ENCODE measurements at regions not wholly inside any gene's neighbourhood (a gene's known extent, or its start where the extent isn't known, plus 50 kb on each side); places are given as distances from the start of the nearest gene placed in this dataset.

DNA sequence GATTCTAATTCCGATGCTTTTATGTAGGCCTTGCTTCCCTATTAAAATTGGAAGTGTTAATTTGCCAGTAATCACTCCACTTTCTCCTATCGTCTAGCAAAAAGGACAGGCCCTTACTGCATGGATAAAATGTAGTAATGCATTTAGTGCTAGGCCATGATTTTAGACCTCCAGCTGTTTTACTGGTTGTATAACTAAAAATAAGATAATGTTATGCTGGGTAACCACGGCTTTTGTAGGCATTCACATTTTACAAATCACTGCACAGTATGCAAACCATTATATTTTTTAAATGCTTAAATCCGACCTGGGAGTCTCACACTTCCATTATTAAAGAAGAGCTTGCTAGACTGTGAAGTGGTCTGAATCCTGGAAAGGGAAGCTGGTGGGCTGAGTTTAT, 179.5 kb downstream of the TFAP2A start:
- DNase-seq: no peak

DNA sequence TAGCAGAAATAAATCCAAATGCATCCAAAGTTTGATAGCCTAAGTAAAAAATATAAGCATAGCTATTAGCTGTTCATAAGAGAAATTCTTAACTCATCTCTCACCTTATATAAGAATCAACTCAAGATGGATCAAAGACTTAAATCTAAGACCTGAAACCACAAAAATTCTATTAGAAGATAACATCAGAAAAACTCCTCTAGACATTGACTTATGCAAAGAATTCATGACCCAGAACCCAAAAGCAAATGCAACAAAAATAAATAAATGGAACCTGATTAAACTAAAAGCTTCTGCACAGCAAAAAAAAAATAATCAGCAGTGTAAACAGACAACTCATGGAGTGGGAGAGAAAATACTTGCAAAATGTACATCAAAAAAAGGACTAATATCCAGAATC, 184.3 kb downstream of the TFAP2A start:
- no peak for DNase-seq

DNA sequence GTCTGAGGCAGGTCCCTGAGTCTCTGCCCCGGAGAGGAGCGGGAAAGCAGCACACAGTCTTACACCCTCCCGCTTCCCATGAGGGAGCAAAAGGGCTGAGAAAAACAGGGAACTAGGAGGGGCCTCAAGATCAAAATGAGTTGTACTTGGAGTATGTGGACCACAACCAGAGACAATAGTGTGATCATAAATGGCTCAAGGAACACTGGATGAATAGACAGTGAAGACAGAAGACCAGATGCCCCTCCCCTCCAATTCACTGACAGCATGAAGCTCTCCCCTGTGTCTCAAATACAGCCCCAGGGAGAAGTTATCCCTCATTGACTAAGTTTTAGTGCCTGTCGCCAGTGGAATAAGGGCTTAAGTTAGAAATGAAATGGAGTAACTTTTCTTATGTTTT, 191.0 kb downstream of the TFAP2A start:
- no peak for DNase-seq

DNA sequence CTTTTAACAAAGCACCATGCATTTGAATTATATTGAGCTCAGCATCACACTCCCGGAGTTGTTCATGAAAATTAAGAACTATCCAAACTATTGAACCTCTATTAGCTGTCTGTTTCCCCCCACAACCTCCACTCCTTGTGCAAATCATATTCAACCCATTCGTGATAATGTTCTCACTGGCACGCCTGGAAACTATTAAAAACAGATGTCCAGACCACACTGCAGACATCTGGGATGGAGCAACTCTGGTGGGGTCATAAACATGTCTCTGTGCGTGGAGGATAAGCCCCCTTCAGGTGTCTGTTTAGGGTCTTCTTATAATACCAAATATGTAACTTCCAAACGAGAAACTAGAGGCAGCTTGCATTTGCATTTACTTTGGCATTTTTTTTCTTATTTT, 193.7 kb downstream of the TFAP2A start:
- DNase-seq: no peak

DNA sequence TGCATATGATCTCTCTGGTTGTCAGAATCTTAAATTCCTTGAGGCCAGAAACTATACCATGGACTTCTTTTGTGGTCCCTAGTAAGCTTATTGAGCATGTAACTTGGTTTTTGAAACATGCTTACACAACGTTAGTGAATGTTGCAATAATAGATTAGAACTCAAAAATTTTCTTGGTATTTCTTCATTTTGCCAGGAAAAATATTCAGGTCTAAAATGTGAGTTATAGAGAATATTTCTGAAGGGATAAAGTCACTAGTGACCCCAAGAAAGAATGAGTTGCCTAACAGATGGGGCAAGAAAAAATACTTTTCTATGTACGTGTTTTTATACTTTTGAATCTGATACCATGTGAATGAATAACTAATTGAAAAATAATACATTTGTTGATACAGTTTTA, 195.4 kb downstream of the TFAP2A start:
- no peak for DNase-seq

DNA sequence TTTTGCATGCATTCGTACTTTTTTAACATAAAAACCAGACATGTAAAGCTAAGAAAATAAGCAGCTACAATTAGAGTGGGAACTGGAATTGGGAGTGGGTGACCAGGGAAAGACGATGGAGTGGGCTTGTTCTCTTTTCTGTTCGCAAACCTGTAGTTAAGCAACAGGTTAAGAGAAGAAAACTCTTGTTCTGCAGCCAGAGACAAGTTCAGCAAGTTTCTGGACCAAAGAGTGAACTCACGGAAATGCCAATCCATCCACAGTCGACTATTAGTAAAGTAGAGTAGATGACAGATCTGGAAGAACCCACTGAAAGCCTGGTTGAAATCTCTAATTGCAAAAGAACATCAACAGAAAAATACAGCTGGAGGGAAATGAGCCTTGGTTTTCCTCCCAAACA, 197.8 kb downstream of the TFAP2A start:
- no peak for DNase-seq

DNA sequence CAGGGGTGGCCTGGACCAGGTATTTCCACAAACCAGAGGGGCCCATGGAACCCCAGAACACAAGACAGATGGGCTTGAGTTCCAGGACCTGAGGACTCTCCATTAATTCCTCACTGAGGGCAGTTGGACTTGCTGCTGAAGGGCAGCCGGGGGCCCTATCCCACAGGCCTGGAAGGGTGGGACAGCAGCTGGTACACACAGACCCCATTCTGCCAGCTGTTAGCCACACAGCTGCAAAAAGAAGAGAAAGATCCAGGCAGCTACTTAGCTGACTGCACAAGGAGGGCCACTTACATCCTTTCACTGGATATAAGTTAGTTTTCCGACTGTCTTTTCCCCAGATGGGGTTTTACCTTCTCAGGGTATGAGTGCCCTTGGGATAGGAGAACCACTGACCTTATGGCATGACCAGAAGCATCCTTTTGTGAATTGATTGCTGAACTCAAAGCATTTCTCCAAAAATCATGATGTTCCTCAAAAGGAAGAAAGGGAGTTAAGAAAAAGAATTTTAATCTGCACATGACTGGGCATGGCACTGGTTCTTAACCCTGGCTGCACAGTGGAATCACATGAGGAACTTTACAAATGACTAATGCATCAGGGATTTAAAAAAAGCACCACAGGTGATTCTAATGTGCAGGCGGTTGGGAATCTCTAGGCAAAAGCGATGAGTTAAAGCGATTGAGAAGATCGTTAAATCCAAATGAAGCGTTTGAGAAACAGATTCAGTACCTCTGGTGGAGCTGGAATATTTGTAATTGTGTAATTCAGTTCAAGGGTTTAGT, 199.4 kb downstream of the TFAP2A start:
- no peak for DNase-seq

DNA sequence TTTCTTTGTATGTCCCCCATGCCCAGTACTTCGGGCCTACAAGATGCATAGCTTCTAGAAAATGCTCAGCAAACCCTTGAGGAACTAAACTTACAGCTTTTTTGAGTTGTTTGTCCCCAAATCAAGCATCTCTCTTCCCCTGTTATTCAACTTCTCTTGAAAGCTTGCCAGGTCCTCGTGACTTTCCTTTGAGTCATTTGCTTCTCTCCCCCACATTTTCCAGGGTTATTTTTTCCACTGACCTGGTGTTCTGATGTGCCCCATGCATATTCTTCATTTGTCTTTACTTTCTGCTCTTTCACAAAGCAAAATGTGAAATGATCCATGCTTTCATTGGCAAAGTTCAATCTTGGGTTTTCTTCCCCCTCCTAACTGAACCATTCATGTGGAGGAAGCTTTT, 204.8 kb downstream of the TFAP2A start:
- no peak for DNase-seq

DNA sequence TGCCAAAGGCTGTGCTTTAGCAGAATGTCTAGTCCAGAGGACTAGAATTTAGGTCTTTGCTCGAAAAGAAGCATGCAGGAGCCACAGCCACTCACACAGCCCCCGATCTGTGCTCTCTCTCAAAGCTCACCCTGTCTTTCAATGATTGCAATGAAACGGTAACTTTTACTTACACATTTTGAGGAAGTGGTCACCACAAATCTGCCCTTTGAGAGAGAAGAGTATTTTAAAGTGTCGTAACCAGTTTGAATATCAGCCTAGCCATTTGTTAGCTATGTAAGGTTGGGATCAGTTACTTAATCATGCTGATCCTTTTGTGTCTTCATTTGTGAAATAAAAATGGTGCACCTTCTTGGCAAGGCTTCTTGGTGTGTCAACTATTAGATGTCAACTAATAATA, 209.0 kb downstream of the TFAP2A start:
- DNase-seq: no peak

DNA sequence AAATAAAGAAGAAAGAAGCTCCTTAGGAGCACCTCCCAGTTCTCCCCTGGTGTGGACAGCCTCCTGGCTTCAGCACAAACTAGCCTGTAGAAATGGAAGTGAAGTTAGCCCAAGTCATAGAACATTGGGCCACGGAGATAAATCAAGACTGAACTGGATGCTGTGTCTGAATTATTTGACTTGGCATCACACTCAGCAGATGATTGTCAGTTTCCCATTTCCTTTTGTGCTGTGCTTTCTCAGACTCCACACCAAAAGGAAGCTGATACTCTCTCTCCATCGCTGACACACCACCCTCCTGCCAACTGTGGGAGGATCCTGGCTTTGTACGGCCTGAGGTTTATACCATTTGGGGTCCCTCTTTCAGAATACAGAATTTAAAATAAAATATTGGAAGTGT, 209.8 kb downstream of the TFAP2A start:
- DNase-seq: no peak

DNA sequence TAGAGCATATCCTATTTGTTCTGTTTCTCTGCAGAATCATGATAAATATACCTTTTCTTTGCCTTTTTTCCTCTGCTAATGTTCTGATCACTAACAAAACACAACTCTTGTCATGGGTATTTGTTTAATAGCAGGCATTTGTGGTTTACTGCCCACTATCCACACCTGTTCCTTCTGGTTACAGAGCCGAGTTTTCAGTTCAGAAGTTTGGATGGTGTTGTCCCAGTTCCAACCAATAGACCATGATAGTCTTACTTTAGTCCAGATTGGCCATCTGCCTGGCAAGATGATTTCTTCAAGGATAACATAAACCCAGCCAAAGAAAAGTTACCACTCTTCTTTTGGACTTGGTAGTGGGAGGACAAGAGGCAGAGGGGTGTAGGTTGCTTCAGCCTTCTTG, 211.2 kb downstream of the TFAP2A start:
- no peak for DNase-seq

DNA sequence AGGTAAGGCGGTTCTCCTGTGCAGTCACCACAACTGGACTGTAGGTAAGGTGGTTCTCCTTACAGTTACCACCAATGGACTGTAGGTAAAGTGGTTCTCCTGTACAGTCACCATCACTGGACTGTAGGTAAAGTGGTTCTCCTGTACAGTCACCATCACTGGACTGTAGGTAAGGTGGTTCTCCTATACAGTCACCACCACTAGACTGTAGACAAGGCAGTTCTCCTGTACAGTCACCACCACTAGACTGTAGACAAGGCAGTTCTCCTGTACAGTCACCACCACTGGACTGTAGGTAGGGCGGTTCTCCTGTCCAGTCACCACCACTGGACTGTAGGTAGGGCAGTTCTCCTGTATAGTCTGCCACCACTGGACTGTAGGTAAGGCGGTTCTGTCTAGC, 212.3 kb downstream of the TFAP2A start:
- DNase-seq: no peak

DNA sequence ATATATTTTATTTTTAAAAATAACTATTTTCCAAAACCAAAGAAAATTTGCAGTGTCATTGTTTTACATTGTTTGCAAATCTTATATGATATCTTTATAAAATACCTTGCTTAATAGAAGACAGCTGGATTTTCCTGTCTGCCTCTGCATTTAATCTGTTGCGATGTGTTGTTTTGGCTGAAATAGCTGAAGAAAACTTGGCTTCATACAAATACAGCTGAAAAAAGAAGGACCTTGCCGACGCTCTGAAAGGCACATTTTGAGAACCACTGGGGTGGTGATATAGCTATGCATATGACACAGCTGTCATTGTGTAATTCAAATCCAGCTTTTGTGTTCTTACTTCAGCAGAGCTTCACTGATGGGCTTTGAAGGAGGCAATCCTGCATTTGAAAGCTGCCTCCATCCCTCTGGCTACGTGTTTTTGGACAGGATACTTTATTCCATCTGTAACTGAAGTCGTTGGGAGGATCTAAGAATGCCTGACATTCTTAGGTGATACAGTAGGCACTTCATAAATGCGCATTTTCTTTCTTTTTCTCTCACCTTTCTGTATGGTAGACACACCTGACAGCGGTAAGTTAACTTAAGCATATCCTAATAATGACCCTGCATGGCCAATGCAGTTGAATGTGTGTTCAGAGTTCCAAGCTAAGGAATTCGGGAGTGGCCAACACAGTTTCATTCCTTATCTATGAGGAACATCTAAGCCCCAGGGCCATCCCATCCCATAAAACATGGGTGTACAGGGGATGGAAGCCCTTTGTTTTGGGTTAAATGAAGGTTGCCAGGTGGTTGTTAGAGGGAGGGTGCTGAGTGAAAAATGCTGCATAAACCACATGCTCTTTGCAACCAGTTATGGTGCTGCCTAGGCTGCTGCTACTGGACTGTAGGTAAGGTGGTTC, 213.0 kb downstream of the TFAP2A start:
- no peak for DNase-seq

DNA sequence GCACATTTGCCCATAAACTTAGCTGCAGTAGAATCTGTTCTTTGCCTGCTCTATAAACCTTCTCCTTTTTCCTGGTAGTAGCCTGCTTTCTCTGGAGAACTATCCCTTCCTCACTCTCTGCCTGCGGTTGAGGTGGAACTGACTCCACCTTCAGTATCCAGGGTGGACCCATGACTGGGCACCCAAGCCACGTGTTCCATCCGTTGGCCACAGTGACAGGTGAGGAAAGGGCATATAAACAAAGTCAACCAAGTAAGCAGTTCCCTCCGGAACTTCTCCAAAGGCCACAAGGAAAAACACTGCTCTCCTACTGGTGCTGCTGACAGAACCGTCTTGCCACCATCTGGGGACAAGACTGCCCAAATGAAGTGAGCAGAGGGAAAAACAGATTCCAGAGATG, 218.8 kb downstream of the TFAP2A start:
- DNase-seq: no peak

DNA sequence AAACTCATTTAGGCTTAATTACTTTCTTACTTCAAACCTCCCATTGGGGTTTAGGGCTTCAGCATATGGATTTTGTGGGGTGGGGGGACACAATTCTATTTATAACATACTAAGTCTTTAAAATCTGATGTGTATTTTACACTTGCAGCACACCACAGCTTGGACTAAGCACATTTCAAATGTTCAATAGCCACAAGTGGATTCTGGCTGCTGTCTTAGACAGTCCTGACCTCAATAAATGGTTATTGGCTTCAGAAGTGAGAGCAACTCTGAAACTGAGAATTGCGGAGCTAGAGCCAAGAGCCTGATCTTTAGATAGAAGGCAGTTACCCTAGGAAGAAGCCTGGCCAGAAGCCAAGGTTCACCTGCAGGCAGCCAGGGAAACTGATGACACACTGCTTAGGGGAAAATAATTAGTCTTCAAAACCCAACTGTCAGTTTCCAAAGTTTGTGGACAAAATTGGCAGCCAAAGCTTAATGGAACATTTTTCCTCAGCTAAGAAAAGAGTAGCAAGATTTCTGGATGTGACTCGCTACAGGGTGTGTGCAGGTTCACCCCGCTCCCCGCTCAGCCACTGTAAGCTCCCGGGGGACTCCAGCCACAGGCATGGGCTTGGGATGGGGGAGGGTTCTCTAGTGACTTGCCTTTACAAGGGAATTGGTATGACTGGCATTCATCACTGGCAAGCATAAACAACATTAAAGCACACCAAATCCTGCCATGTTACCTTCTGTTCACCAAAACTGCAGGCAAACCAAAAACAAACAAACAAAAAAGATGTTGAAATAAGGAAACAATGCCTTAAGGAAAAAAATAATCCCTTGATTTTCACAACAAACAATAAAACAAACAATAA, 219.8 kb downstream of the TFAP2A start:
- DNase-seq: no peak

DNA sequence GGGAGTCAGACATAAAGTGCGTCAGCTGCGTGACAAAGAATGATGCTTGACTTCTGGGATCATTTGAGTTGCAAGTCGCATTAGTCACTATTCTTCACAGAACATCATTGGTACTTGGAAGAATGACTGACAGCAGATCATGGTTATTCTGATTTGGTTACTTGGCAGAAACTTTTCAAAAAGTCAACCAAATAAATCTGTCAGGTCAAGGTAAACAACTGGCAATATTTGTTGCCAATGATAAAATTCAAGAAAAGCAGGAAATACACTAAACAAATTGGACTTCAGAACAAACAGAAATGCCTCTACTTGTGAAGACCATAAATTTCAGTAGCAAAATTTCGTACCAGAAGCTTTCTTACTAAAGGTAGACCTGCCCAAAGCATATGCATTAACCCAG, 221.6 kb downstream of the TFAP2A start:
- DNase-seq: no peak

DNA sequence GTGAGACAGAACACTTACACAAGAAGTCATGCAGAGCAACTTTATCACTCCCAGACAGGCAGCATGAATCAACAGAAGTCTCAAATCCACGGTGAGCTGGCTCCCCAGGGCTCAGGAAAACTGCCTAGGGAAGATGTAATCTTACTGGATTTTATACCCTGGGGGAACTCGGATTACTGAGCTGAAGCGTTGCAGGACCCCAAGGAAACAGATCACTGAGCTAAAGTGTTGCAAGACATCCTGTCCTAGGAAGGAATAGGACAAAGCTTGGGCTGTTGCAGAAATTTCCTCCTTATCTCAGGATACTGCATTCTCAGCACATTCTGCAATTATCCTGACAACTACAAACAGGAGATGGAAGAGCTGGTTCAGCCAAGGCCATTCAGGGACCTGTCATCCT, 224.8 kb downstream of the TFAP2A start:
- DNase-seq: no peak

DNA sequence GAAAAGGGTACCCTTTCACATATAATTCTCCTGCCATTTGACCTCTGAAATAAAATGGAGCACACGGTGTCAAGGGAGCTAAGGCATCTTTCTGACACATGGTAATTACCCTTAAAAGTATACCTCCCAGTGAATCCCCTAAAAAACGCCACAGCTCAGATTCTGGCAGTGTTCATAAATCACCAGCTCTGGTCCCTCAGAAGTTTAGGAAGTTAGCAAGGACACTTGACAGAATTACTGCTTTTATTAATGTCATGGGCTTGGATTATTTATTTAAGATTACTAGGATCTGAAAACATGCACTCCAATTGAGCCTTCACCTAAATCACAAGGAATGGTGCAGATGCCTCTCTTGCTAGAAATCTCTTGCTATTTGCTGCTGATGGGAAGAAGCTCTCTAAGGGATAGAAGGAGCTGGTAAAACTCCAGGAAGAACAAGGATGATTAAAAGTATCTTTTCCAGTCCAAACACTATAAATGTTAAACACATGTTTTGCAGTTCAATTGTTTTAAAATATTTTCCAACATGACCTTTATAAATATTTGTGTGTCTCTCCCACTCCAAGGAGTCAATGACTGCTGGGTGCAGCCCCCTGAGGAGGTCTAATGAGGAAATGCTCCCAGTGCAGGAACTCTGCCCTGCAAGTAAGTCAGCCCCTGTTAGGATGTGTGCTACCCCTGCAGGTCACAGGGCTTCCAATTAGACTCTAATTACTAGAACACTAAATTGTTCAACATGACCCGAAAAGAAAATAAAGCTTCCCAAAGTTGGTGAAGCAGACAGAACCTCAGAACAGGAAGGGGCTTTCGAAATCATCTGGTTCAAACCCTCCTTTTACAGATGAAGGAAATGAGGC, 230.3 kb downstream of the TFAP2A start:
- DNase-seq: no peak

DNA sequence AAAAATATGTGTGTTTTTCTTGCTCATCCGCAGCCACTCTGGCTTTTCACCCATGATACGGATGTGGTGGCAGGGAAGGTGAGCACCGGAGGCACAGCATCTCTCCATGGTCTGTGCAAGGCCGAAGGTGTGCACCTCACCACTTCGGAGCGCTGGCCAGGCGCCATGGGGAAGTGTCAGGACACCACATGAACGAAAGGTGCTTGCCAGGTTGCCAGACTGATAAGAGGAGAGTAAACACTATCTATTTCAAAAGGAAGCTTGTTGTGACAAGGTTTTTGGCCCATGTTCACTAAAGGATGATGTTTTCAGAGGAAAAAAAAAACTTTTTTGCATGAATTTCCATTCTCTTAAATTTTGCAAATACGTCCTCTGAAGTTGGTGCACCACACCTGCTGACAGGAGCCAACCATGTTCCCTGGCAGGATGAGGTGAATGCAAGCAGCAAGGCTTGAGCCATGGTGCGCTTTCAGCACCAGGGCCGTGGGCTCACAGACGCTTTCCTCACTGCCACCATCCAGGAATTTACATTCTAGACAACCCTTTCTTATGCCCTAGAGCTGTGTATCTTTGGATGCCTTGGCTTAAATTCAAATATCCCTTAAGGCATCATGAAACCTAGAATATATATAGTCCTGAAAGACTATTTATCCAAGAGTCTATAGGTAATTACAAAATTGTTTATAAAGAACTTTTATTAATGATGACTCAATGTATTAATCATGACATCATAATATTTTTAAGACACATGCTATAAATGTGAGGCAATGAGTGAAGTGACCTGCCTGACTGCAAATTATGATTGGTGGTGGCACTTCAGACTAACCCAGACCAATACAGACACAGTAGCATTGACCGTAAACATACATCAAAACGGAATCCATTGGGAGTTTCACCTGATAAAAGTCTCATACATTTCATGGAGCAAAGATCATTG, 234.5 kb downstream of the TFAP2A start:
- no peak for DNase-seq

DNA sequence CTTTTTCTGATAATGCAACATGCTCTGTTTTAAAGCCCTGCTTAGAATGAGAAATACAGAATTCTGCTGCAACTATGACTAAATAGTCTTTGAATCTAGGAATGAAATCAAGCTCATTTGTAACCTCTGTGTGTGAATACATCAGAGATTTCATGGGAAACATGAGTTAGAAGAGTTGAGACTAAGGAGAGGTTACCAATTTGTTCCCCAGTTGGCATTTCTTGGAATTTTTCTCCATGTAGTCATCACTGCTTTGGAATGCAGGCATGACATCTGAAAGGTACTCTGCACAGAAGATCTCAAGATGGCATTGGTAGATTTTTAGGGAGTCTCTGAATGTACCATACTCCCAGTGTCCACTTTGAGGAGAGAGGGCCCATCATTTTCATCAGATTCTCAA, 237.2 kb downstream of the TFAP2A start:
- no peak for DNase-seq

DNA sequence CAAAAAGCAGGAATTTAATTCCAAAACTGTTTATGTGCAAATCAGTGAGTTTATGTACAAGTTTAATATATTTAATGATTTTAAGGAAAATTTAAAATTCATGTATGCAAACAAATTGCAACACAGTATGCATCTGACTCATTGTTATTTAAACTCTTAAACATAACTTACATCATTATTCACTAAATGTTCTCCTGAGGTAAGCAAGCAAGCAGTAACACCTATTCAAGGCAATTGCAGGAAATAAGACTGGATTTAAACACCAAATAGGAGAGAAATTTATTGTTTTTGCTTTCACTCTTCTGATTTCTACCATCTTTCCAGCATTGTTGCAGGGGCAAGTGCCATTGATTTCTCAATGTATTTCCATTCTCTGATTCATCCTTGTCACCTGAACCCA, 239.5 kb downstream of the TFAP2A start:
- DNase-seq: no peak

All from CD4-positive, alpha-beta T cell treated with Interleukin-1 beta for 1 hour (primary cell).